Iris pigment epithelial cell (primary cell): ENCODE measurements at regions not wholly inside any gene's neighbourhood (a gene's known extent, or its start where the extent isn't known, plus 50 kb on each side); places are given as distances from the start of the nearest gene placed in this dataset.
"Not testable (repeated sequence)": the region's sequence is repeated elsewhere in the genome, so short reads cannot be mapped to it uniquely, and the experiment has no call there.

Source experiments
- DNase-seq: peaks from one replicate; pipeline ENCODE4 v3.0.0-alpha.2; 2011; ENCODE audit warnings: low read depth

GRCh38 chr11:95647355-95647754 lies 142.2 kb downstream of the FAM76B start:
- DNase-seq = peak; percentile 4

DNA sequence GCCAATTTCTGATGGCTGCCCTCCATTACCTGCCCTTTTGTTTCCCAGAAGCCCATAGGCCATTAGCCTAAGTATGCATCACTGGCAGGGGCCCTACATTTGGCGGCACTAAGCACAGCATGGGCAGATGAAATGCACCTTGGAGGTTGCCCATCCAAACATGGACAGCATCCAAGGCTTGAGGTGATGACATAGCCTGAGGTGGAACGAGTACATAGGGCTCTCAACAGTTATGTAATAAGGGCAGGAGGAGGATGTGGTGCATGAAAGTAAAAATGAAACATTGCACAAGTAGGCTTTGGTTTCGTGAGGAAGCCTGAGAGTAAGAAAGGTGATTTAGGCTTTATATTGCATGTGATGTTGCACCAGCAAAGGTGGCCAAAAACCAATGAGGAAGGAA lies 148.1 kb downstream of the FAM76B start:
- no peak for DNase-seq

DNA sequence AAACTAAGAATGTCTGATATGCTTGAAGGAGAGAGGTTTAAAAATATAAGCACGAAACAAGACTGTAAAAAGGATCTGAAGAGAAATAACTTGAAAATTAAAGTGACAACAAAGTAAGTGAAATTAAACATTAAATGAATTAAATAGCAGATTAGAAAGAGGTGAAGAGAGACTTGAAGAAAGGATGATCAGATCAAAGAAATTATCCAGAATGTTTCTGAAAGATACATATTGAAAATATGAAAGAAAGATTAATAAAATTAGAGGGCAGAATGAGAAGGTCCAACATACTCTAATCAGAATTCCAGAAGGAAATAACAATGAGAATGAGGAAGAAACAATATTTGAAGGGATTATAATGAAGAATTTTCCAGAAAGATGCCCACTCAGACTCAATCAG lies 151.1 kb downstream of the FAM76B start:
- DNase-seq = no peak

GRCh38 chr11:95625164-95625900 lies 164.2 kb downstream of the FAM76B start:
- DNase-seq = no peak

DNA sequence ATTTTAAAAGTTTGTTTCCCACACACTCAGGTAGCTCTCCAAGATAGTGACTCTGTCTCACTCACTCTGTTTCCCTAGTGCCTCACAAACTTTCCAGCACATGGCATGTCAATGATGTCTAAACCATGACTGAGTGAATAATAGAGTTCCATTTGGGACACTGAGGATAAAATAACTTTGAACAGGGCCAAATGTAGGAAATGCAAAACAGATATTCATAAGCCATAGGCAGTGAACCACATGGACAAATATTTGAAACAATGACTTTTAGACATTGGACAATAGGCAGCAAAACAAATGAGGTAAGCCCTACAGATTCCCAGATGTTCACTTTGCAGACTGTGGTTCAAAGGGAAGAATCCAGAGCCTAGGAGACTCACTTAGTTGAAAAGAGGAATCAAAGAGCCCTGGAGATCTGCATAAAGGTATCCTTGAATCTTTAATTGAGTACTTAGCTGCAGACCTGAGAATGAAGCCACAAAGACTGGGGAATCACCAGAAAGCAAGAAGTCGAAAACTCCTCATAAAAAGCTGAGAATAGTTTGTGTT lies 173.3 kb downstream of the FAM76B start:
- DNase-seq = no peak

DNA sequence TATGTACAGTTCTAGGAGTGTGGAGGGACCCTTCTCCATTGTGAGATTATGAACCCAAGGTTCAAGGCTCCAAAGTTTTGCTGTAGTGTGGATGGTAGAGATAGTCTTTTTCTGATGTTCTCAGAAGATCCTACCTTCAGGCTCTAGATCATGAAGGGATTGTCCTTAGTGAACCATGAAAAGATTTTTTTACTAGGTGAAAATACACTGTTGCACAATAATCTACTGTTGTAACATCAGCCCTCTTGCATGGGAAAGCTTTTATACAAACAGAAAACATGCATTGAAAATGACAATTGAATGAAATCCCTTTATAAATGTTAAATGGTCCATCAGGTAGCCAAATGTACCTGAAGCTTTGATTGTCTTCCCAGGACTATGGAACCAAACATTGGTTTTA lies 177.8 kb downstream of the FAM76B start:
- no peak for DNase-seq

DNA sequence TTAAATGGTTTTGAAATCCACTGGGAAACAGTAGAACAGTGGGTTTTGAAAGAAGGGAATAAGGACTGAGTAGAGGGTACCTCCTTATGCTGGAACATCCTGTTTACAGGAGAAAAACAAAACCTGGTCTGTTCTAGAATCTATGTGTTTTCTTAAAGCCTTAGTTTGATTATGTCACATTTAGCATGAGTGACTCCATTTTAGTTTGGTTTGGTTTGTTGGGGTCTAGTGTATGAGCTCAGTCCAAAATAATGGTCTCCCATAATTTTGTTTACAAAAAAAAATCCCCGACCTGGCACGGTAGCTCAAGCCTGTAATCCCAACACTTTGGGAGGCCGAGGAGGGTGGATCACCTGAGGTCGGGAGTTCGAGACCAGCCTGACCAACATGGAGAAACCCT lies 179.4 kb downstream of the FAM76B start:
- not testable (repeated sequence) for DNase-seq

DNA sequence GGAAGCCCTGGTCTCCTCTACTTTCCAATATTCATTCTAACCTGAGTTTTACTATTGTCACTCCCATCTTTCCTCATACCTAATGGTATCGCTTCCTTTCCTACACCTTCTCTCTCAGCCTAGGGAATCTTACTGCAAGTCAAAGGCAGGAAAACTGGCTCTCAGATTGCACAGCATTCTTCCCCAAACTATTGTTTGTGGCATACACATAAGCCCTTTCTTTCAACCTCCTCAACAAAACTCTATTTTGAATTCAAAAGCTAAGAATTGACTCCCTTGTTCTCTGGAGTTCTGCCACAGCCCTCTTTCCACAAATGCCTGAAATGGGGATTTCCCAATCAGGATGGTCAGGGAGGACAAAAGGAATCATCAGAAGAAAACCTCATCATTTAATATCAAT lies 181.5 kb downstream of the FAM76B start:
- no peak for DNase-seq

DNA sequence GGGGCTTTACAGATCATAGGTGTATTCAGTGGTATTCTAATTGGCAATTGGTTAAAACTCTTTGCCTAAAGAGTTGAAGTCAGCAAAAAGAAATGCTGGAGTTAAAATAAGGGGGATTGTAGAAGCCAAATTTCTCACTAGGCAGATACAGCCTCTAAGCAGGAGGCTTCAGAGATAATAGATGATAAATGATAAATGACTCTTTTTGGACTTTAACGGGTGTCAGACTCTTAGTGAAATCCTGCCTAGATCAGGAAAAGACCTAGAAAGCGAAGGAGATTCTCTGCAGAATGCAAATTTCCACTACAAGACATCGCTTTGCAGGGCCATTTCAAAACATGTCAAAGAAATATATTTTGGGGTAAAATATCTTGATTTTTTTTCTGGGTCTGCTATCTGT lies 182.8 kb downstream of the FAM76B start:
- no peak for DNase-seq

GRCh38 chr11:95605271-95605940 lies 184.2 kb downstream of the FAM76B start:
- DNase-seq = no peak

DNA sequence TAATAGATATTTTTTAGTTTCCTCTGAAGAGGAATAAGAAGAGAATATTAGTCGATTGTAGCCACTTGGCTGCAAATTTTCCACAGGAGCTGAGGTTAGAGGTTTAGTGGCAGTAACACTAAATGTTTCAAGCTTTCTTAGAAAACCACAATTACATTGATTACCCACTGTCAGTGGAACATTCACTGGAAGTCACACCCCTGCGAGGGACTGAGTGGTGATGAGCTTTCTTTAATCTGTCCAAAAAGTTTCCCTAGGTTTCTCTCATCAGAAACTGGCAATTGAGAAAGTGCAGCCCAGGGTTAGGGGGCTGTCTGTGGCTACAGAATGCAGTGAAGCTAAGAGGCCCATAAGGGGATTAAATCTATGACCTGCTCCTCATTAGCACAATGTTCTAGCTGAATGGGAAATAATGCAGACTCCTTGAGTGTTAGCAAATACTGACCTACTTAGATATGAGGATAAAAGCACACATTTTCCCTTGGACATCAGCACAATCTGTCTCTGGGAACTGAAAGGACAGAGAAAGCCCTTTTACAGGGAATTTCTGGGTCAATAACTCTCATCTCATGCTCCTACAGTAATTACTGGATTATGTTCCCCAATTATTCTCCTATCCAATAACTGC lies 189.5 kb downstream of the FAM76B start:
- no peak for DNase-seq

DNA sequence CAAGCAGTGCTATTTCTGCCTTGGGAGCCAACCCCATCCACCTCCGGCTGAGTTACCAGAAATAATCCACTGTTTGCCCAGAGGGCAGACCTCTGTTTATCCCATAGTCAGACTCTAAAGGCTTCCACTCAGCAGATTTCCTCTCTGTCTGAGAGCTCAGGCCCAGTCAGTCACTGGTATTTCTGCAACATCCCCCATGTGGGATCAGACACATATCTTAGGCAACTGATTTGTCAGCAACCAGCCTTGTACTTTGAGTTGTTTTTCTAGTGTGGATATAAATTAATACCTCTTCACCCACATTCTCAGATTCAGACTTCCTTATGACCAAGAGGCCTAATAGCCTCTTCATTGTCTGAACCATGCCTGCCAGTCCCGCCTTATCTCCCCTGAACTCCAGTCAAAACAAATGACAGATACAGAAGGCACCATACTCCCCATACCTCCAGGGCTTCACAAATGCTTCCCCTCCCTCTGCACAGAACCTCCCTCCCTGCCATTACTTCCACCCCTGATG lies 193.6 kb downstream of the FAM76B start:
- DNase-seq = peak; percentile 79

- peak; percentile 22 for DNase-seq
Observed at GRCh38 chr11:95595541-95595940, 194.0 kb downstream of the FAM76B start.

DNA sequence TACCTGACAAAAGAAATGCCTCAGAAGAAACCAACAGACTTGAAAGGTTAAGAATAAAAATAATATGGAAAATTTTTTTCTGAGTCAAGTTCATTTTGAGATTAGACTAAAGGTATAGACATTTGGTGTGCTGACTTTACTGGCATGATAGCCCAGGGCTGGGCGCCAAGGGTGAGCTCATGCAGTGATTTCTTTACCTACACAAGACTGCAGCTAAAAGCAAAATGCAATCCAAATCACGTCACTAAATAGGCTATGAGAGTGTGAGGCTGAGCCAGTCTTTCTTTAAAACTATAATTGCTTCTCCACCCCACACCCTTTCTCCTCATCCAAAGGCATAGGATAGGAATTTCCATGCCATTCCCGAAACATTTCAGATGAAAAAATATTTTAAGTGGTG lies 196.5 kb downstream of the FAM76B start:
- DNase-seq = peak; percentile 24

DNA sequence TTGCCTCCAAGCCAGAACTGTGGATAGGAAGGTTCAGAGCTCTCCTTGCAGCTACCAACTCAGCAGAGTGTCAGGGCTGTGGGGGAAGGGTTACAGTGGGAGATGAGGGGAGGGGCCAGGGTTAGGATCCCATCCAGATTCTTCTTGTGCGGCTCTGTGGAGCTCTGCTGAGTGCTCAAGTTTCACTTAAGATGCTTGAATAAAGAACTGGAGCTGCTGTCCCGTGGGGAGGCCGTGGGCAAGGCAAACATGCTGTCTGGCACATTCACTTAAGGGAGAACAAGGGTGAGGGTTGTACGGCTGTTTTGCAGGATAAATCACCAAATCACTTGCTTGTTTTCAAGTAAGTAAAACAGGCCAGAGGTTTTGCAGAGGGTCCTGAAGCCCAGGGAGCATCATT lies 197.1 kb downstream of the FAM76B start:
- DNase-seq = peak; percentile 29

DNA sequence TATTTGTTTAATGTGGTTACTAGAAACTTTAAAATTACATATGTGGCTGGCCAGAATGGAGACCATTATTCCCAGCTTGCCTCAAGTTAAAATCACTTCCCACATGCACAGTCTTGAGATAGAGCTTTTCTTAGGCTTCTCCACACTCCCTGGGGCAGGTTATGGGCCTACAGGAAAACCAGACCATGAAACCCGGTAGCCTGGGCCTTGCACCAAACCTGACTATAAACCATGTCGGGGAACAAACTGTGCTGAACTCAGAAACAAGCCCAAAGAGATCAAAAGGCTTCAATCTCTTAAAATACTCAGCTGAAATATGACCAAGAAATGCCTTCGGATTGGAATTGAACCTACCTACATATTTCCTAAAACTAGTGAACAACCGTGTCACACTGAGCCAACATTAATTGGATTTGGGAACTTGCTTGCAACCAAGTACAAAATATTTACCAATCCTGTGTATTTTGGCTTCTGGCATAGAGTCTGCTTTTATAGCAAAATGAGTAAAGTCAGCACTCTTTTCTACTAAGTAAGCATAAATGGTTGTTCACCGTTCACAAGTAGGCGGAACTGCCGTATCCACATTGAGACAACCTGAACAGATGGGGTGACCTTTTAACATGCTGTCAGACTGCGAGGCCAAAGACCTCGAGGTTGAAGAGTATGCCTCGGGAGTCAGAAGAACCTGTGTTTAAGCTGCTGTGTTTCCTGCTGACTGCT lies 199.5 kb downstream of the FAM76B start:
- no peak for DNase-seq

GRCh38 chr11:95588821-95589220 lies 200.8 kb downstream of the FAM76B start:
- DNase-seq = no peak

DNA sequence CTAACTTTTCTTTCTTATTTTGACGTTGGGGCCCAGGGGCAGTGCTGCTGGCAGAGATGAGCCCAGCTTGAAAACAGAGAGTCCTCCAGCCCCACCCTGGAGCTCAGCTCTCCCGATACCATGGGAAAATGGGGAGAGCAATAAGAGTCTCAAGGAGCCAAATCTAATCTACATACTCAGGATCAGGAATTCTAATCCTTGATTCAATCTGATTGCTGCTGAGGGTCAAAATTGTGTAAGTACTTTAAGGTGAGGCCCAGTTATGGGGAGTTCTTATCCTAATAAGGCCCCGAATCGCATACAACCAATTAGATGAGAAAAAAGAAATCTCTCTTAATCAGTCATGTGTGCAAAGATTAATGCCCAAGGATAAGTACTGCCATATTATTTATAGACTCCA lies 202.9 kb downstream of the FAM76B start:
- DNase-seq = no peak

DNA sequence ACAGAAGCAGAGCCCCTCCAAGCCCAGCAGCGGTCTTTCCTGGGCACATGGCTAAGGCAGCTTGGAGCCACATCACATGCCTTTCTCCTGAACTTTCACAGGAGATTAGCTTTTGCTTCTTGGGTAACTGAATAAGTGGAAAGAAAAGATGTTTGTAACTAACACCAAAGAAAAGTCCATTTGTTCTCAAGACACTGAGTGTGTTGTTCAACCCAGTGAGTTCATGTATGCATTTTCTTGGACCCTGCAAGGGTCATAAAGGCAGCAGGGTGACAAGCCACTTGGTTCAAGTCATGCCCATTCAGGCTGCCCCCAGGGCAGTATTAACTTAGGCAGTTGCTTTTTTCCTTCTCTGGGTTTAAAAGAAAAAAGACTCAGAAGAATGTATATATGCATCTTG lies 203.4 kb downstream of the FAM76B start:
- no peak for DNase-seq

GRCh38 chr11:95585752-95586077 lies 203.9 kb downstream of the FAM76B start:
- DNase-seq = no peak

DNA sequence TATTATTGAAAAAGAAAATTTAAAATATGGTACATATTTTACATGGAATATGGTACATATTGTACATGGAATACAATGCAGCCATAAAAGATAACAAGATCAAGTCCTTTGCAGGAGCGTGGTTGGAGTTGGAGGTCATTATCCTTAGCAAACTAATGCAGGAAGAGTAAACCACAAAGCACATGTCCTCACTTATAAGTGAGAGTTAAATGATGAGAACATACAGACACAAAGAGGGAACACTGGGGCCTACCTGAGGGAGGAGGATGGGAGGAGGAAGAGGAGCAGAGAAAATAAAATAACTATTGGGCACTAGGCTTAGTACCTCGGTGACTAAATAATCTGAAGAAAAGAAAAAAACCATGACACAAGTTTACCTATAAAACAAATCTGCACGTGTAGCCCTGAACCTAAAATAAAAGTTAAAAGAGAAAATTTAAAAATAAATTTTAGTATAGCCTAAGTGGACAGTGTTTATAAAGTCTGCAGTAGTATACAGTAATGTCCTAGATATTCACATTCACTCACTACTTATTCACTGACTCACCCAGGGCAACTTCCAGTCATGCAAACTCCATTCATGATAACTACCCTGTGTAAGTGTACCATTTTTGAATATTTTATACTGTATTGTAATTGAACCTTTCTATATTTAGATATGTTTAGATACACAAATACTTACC lies 204.4 kb downstream of the FAM76B start:
- peak; percentile 71 for DNase-seq

DNA sequence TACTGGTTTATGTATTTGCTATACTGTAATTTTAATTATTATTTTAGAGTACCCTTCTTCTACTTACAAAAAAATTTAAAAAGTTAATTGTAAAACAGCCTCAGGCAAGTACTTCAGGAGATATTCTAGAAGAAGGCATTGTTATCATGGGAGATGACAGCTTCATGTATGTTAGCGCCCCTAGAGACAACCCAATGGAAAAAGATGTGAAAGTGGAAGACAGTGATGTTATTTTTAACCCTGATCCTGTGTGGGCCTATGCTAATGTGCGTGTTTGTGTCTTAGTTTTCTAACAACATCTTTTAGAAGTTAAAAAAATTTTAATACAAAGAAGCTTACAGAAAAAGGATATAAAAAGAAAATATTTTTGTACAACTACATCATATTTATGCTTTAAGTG lies 205.0 kb downstream of the FAM76B start:
- DNase-seq = no peak
